ENCODE measurements at regions not wholly inside any gene's neighbourhood (a gene's known extent, or its start where the extent isn't known, plus 50 kb on each side); places are given as distances from the start of the nearest gene placed in this dataset.

- peaks cover 0 to 3% (median 0%) of the 10 kb centered on the region in 11 donors for H3K9me3 Mint-ChIP-seq
- CTCF ChIA-PET = no interaction called here
Observed at GRCh38 chr4:13126976-13127910, 356.9 kb downstream of the RAB28 start.

GRCh38 chr4:13118633-13119032 lies 365.5 kb downstream of the RAB28 start:
- no peaks in the 10 kb centered on the region for H3K27me3 Mint-ChIP-seq
- H3K36me3 ChIP-seq (ENCODE audit: control insufficient read depth in 2 of 3, insufficient read depth in 3 of 3, low read length in 3 of 3) = no peaks in the 10 kb centered on the region
- no peak overlapping the region for H3K27ac ChIP-seq (ENCODE audit: low read depth, low read length)
- no peaks in the 10 kb centered on the region for H3K27me3 ChIP-seq (ENCODE audit: control insufficient read depth in 2 of 2, insufficient read depth in 2 of 2, low read length in 2 of 2)
- CTCF ChIA-PET = no interaction called here
- no peaks in the 10 kb centered on the region for H3K9me3 ChIP-seq (ENCODE audit: control insufficient read depth in 2 of 3, low read length in 3 of 3)
- no peaks in the 10 kb centered on the region for H3K36me3 Mint-ChIP-seq
- H3K4me1 ChIP-seq (ENCODE audit: control insufficient read depth in 2 of 2, insufficient read depth in 2 of 2, low read length in 2 of 2) = no peaks in the 10 kb centered on the region
- DNase-seq = no peak
- peaks cover 0 to 7% (median 1%) of the 10 kb centered on the region in 11 donors for H3K9me3 Mint-ChIP-seq
- H3K4me3 Mint-ChIP-seq = no peak overlapping the region
- H3K27ac Mint-ChIP-seq = no peak overlapping the region
- no peak for ATAC-seq
- POLR2A ChIA-PET = no interaction called here
- no peaks in the 10 kb centered on the region for H3K4me1 Mint-ChIP-seq
- intact Hi-C loops (cut with micrococcal nuclease) = no loop called here
- no peak overlapping the region for H3K4me3 ChIP-seq (ENCODE audit: low read length)

More at GRCh38 chr4:13126976-13127910, 356.9 kb downstream of the RAB28 start:
- Mint-ChIP-seq H3K4me3 (no peak overlapping the region), H3K27ac (no peak overlapping the region), H3K4me1 (no peaks in the 10 kb centered on the region), H3K36me3 (peaks cover 0 to 4% (median 0%) of the 10 kb centered on the region in 5 donors), H3K27me3 (peaks cover 0 to 12% (median 0%) of the 10 kb centered on the region in 5 donors)
- DNase-seq (no peak), ATAC-seq (no peak)
- Histone ChIP-seq H3K36me3 (ENCODE audit: control insufficient read depth in 2 of 3, insufficient read depth in 3 of 3, low read length in 3 of 3) (no peaks in the 10 kb centered on the region), H3K9me3 (ENCODE audit: control insufficient read depth in 2 of 3, low read length in 3 of 3) (no peaks in the 10 kb centered on the region), H3K4me3 (ENCODE audit: low read length) (no peak overlapping the region), H3K4me1 (ENCODE audit: control insufficient read depth in 2 of 2, insufficient read depth in 2 of 2, low read length in 2 of 2) (no peaks in the 10 kb centered on the region), H3K27ac (ENCODE audit: low read depth, low read length) (no peak overlapping the region), H3K27me3 (ENCODE audit: control insufficient read depth in 2 of 2, insufficient read depth in 2 of 2, low read length in 2 of 2) (no peaks in the 10 kb centered on the region)
- POLR2A ChIA-PET = no interaction called here
- intact Hi-C loops (cut with micrococcal nuclease) = no loop called here

GRCh38 chr4:13117185-13117584 lies 367.0 kb downstream of the RAB28 start:
- H3K4me3 Mint-ChIP-seq = no peak overlapping the region

GRCh38 chr4:13112030-13112429 lies 372.1 kb downstream of the RAB28 start:
- H3K27ac ChIP-seq (ENCODE audit: low read depth, low read length) = no peak overlapping the region
- Mint-ChIP-seq H3K4me1 (no peaks in the 10 kb centered on the region), H3K4me3 (no peak overlapping the region), H3K27ac (no peak overlapping the region), H3K9me3 (peaks cover 2 to 48% (median 19%) of the 10 kb centered on the region in 11 donors), H3K36me3 (peaks cover 0 to 11% (median 9%) of the 10 kb centered on the region in 5 donors), H3K27me3 (no peaks in the 10 kb centered on the region)
- ATAC-seq (no peak), DNase-seq (no peak)
- no peaks in the 10 kb centered on the region for H3K9me3 ChIP-seq (ENCODE audit: control insufficient read depth in 2 of 3, low read length in 3 of 3)
- intact Hi-C loops (cut with micrococcal nuclease) = no loop called here
- no peaks in the 10 kb centered on the region for H3K4me1 ChIP-seq (ENCODE audit: control insufficient read depth in 2 of 2, insufficient read depth in 2 of 2, low read length in 2 of 2)
- H3K4me3 ChIP-seq (ENCODE audit: low read length) = no peak overlapping the region
- POLR2A ChIA-PET = no interaction called here
- H3K27me3 ChIP-seq (ENCODE audit: control insufficient read depth in 2 of 2, insufficient read depth in 2 of 2, low read length in 2 of 2) = no peaks in the 10 kb centered on the region
- CTCF ChIA-PET = no interaction called here
- H3K36me3 ChIP-seq (ENCODE audit: control insufficient read depth in 2 of 3, insufficient read depth in 3 of 3, low read length in 3 of 3) = no peaks in the 10 kb centered on the region

More at GRCh38 chr4:13117185-13117584, 367.0 kb downstream of the RAB28 start:
- Histone ChIP-seq H3K27me3 (ENCODE audit: control insufficient read depth in 2 of 2, insufficient read depth in 2 of 2, low read length in 2 of 2) (no peaks in the 10 kb centered on the region), H3K9me3 (ENCODE audit: control insufficient read depth in 2 of 3, low read length in 3 of 3) (no peaks in the 10 kb centered on the region), H3K27ac (ENCODE audit: low read depth, low read length) (no peak overlapping the region), H3K4me3 (ENCODE audit: low read length) (no peak overlapping the region), H3K36me3 (ENCODE audit: control insufficient read depth in 2 of 3, insufficient read depth in 3 of 3, low read length in 3 of 3) (no peaks in the 10 kb centered on the region), H3K4me1 (ENCODE audit: control insufficient read depth in 2 of 2, insufficient read depth in 2 of 2, low read length in 2 of 2) (no peaks in the 10 kb centered on the region)
- Mint-ChIP-seq H3K27ac (no peak overlapping the region), H3K9me3 (peaks cover 0 to 21% (median 6%) of the 10 kb centered on the region in 11 donors), H3K27me3 (no peaks in the 10 kb centered on the region), H3K36me3 (no peaks in the 10 kb centered on the region), H3K4me1 (no peaks in the 10 kb centered on the region)
- DNase-seq = no peak
- no peak for ATAC-seq
- intact Hi-C loops (cut with micrococcal nuclease) = no loop called here
- POLR2A ChIA-PET = no interaction called here
- CTCF ChIA-PET = no interaction called here

GRCh38 chr4:13109536-13109935 lies 374.6 kb downstream of the RAB28 start:
- CTCF ChIA-PET = no interaction called here
- H3K27ac ChIP-seq (ENCODE audit: low read depth, low read length) = no peak overlapping the region
- DNase-seq (no peak), ATAC-seq (no peak)
- no peaks in the 10 kb centered on the region for H3K4me1 ChIP-seq (ENCODE audit: control insufficient read depth in 2 of 2, insufficient read depth in 2 of 2, low read length in 2 of 2)
- no peak overlapping the region for H3K4me3 ChIP-seq (ENCODE audit: low read length)
- Mint-ChIP-seq H3K36me3 (peaks cover 0 to 14% (median 9%) of the 10 kb centered on the region in 5 donors), H3K27me3 (no peaks in the 10 kb centered on the region), H3K4me3 (no peak overlapping the region), H3K27ac (no peak overlapping the region), H3K9me3 (peaks cover 2 to 48% (median 19%) of the 10 kb centered on the region in 11 donors), H3K4me1 (no peaks in the 10 kb centered on the region)
- no peaks in the 10 kb centered on the region for H3K27me3 ChIP-seq (ENCODE audit: control insufficient read depth in 2 of 2, insufficient read depth in 2 of 2, low read length in 2 of 2)
- H3K36me3 ChIP-seq (ENCODE audit: control insufficient read depth in 2 of 3, insufficient read depth in 3 of 3, low read length in 3 of 3) = no peaks in the 10 kb centered on the region
- intact Hi-C loops (cut with micrococcal nuclease) = no loop called here
- POLR2A ChIA-PET = no interaction called here
- no peaks in the 10 kb centered on the region for H3K9me3 ChIP-seq (ENCODE audit: control insufficient read depth in 2 of 3, low read length in 3 of 3)

GRCh38 chr4:13108096-13108495 lies 376.0 kb downstream of the RAB28 start:
- Mint-ChIP-seq H3K4me1 (no peaks in the 10 kb centered on the region), H3K9me3 (peaks cover 2 to 46% (median 16%) of the 10 kb centered on the region in 11 donors), H3K4me3 (no peak overlapping the region), H3K27me3 (no peaks in the 10 kb centered on the region), H3K36me3 (peaks cover 0 to 14% (median 9%) of the 10 kb centered on the region in 5 donors), H3K27ac (no peak overlapping the region)
- no peaks in the 10 kb centered on the region for H3K4me1 ChIP-seq (ENCODE audit: control insufficient read depth in 2 of 2, insufficient read depth in 2 of 2, low read length in 2 of 2)
- DNase-seq (no peak), ATAC-seq (no peak)
- no peaks in the 10 kb centered on the region for H3K36me3 ChIP-seq (ENCODE audit: control insufficient read depth in 2 of 3, insufficient read depth in 3 of 3, low read length in 3 of 3)
- POLR2A ChIA-PET = no interaction called here
- no peak overlapping the region for H3K27ac ChIP-seq (ENCODE audit: low read depth, low read length)
- H3K27me3 ChIP-seq (ENCODE audit: control insufficient read depth in 2 of 2, insufficient read depth in 2 of 2, low read length in 2 of 2) = no peaks in the 10 kb centered on the region
- H3K4me3 ChIP-seq (ENCODE audit: low read length) = no peak overlapping the region
- intact Hi-C loops (cut with micrococcal nuclease) = no loop called here
- CTCF ChIA-PET = no interaction called here
- H3K9me3 ChIP-seq (ENCODE audit: control insufficient read depth in 2 of 3, low read length in 3 of 3) = no peaks in the 10 kb centered on the region

All from naive thymus-derived CD4-positive, alpha-beta T cell (primary cell).